Amygdala (tissue), 56 donors: ENCODE measurements at regions not wholly inside any gene's neighbourhood (a gene's known extent, or its start where the extent isn't known, plus 50 kb on each side); places are given as distances from the start of the nearest gene placed in this dataset.

Experiments used
- DNase-seq, 56 donors: peaks; one replicate each; lab custom pipeline; 2025; lab: John Stamatoyannopoulos, UW

DNA sequence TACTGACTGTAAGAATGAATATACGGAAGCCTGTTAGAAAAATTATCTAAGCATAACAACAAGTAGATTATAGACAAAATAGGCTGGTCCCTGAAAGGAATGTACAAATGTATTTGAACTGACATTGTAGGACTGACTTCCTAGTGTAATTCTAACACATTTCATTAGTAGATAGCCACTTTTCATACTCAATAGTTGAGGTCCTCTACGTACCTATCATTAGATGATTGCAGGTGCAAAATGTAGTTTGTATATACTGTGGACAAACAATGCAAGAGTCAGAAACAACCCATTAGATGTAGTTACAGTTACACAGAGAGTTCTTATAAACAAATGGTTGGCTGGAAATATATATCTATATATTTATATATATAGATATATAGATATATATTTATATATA lies 402.3 kb upstream of the SLITRK6 start:
- no peak for DNase-seq

DNA sequence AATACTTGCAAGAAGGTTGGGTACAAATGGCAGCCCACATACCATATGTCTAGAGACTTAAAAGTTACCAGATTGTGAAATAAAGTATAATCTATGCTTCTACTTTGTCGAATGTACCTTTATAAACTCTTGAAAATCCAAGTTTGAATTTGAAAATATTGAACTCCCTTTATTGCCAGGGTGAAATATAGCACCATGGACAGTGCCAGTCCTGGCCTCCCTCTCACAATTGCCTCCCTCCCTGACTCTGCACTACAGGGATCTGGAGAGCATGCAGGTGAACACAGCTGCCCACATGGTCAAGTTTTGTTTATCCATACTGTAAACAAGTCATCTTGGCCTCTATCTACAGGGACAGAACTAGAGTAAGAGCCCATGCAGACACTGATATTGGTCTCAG lies 394.1 kb upstream of the SLITRK6 start:
- no peak for DNase-seq

DNA sequence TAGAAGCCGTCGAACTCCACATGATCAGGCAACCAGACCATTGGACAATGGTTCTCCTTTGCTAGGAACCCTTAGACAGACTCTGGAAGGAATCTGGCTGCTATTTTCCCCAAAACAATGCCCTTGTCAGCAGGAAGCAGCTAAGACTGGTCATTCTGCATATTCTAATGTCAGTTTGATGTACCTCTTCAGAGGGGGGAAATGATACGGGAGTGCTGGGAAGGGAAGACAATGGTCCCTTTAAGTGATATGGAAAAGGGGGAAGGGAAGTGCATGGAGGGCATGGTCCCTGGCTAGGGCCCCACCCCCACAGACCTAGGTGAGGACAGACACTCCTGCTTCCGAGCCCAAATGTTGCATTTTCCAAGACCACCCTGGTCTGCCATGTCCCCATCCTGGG lies 389.0 kb upstream of the SLITRK6 start:
- no peak for DNase-seq

DNA sequence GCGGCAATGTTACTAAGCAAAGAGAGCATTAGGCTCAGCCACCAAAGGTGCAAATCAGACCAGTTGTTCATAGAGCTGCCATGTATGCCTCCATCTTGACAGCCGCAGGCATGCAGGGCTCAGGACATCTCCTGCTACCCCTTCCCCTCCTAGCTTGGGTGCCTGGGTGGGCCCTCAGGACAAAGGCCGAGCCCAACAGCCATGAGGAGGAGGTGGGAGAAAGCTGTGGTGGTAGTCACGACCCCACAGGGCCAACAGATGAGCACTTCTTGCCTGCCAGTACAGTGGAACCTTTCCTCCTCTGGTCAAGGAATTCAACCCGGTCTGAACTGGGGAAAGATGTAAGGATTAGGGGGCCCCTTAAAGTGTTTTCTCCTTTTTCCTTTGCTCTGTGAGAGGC lies 386.4 kb upstream of the SLITRK6 start:
- no peak for DNase-seq

DNA sequence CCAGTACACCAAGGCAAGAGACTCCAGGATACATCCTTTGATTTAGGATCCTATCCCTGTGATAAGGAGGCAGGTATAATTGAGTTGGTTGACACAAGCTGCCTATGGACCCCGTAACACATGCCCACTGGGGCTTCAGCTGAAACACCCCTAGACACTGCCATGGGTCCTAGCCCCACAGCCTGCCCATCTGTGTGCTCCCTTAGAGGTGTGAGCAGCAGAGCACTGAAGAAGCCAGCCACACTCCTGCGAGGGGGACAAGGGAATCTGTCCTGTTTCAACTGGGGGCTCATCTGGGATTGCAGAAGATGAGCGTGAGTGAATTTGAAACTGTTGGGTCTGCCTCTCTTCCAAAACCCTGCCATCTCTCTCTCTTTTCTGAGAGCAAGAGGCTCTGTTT lies 385.9 kb upstream of the SLITRK6 start:
- no peak for DNase-seq

DNA sequence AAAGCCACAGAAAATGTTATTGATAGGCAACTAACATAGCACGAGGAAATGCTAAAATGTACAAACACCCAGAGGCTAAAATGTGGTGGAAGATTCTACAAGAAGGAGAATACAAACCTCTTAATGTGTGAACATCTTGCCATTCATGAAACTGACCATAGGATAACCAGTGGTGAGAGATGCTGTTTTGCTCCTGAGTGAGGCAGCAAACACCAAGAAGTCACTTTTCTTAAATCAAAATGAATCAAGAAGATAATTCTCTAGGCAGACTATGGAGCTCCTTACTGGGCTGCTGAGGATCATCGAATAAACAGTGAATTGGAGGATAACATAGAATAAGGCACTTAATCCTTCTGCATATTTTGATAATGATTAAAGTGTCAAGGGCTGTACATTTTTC lies 375.4 kb upstream of the SLITRK6 start:
- DNase-seq = no peak

DNA sequence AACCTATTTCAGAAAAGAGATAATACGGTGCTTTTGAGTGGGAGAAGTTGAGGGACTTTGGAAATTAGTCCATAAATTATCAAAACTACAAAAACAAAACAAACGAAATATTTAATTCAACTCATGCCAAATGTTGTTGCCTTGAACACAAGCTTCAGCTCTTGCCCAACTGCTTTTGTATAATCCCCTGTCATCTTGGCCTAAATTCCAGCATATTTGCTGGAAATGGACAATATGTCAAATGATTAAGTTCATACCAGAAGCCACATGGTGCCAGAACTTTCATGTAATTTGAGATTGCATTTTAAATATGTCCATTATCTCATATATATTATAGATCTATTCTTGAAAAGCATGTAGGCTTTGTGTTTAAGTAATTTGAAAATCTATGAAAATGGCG lies 373.7 kb upstream of the SLITRK6 start:
- DNase-seq = no peak

DNA sequence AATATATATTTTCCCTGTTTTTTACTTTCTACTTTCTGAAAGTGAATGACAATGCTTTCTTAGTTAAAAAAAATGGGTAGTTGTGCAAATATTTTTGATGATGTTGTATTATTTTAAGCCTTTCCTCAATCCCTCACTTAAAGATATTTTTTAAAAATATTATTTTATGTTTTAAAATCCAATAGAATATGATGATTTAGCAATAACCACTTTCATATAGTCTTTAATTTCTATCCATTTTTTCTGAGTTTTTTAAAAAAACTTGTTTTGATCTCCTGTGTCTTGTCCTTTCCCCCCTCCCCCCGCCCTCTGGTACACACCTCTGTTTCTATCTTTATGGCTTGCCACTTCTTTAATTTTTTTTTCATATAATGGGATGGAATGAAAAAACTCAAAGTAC lies 362.0 kb upstream of the SLITRK6 start:
- no peak for DNase-seq

DNA sequence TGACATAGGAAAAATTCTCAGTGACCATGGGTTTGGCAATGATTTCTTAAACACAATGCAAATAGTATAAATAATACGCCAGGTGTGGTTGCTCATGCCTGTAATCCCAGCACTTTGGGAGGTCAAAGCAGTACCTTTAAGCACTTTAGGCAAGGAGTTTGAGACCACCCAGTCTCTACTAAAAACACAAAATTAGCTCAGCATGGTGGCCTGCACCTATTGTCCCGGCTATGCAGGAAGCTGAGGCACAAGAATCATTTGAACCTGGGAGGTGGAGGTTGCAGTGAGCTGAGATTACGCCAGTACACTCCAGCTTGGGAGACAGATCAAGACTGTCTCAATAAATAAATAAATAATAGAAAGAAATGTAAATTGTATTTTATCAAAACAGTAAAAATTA lies 356.5 kb upstream of the SLITRK6 start:
- no peak for DNase-seq

DNA sequence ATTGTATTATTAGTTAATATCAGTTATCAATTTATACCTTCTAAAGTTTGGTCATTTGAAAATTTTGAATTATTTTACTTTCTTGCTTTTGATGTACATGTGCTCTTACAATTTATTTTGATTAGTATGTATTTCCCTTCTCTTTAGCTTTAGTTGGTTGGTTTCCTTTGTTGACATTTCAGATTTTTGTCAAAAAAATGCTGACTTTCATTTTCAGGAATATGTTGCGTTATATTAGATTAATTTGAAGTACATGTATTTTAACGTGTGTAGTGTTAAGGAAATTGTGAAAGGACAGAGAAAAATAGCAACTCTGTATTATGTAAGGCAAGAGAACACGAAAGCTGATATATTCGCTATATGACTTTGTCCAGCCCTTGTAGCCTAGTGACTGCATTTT lies 342.9 kb upstream of the SLITRK6 start:
- no peak for DNase-seq

DNA sequence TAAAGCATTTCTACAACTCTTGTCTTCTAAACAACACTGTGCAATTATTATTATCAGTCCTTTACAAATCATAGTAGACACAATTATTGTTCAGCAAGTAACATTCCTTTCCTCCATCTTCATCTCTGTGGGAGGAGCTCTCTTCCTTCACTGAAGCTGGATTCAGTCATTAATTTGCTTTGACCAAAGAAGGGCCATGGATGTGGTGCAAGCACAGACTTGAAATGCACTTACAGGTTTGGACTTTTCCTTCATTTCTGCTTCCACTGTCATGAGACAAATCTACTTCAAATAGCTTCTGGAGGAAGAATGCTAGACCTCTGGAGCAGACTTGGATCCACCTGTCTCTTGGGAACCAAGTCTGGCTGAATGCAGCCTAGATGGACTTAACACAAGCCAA lies 336.6 kb upstream of the SLITRK6 start:
- DNase-seq = no peak

DNA sequence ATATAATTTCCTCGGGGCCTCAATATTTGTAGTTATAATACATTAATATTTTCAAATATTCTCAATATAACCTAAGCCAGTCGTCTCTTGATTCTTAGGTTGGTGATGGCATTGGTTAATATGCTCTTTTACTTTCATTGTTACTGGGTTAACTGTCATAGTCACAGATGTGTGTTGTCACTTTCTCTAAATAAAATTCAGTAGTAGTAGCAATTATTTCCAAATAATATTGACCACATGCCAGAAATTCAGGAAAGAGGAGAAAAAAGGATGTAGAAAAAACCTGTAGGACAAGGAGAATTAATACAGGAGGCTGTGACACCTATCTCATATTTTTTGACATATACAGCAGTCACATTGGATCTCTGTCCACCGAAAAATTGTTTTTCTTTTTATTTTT lies 322.7 kb upstream of the SLITRK6 start:
- no peak for DNase-seq

DNA sequence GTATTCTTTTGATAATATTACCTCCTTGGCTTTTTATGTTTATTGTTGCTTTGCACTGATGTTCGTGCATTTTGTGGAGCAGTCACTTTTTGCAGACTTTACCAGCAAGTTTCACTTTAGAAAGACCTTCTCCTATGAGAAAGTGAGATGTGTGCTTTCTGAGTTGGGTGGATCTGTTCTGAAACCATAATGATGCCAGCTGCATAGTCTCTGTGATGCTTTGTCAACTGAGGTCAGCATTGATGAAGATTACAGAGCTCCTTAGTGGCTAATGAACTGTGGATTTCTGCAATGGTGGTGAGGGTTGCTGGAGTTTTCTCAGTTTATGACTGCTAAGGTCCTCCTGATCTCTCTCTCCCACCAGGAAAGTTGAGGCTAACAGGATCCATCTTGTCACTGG lies 309.9 kb upstream of the SLITRK6 start:
- no peak for DNase-seq

DNA sequence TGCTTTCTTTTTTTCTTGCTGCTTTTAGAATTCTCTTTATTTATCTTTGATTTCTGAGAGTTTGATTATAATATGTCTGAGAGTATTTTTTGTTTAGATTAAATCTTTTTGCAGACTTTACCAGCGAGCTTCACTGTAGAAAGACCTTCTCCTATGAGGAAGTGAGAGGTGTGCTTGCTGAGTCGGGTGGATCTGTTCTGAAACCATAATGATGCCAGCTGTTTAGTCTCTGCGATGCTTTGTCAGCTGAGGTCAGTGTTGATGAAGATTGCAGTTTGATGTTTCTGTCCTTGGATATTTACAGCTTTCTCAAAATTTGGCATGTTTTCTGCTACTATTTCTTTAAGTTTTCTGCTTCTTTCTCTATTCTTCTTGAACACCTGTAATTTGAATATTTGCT lies 309.1 kb upstream of the SLITRK6 start:
- DNase-seq = no peak

DNA sequence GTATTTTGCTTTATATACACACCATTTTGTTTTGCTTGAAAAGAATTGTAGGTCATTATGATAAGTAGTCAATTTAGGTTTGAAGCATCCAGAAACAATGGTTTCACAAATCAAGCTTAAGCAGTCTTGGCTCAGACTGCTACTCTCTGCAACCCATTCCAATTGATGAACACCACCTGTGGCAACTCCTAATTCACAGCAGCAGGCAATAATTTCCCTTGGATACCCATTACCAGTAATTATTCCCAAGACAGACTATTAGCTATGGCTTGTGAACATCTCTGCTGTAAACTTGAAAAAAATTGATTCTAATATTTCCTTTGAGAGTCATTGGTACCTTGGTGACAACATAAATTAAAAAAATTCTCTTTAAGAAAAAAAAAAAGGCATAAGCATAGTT lies 299.3 kb upstream of the SLITRK6 start:
- no peak for DNase-seq

DNA sequence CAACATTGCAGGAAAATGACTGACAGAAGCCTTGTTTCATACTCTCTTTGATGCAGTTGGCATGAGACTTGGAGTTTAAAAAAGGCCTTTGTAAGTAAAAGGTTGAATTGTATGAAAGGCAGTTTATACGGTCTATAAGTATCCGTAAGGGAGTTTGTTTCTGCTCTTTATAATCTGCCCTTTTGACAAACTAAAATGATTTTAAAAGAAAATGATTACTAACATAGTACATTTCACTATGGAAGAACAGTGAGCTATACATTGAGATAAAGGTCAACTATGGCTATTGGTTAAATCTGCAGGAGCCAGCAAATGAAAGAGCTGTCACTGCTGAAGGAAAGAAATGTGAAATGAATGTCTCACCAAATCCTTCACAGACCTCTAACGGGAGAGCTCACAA lies 296.1 kb upstream of the SLITRK6 start:
- no peak for DNase-seq

DNA sequence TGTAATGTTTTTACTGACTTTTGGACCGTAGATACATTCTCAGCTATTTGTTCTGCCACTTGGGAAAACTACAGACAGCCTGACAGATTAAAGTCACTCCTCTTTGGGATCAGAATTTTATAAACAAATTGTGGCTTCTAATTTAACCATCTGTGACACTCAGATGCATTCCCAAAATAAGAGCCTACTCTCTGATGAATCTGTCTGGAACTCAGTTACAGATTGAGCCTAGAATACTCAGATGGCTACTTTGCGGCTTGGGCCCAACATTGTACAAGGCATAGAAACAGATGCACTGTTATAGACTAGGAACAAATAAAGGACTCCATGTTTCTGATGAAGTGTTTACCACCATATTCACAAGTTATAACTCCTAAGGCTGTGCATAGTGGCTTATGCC lies 291.0 kb upstream of the SLITRK6 start:
- no peak for DNase-seq

DNA sequence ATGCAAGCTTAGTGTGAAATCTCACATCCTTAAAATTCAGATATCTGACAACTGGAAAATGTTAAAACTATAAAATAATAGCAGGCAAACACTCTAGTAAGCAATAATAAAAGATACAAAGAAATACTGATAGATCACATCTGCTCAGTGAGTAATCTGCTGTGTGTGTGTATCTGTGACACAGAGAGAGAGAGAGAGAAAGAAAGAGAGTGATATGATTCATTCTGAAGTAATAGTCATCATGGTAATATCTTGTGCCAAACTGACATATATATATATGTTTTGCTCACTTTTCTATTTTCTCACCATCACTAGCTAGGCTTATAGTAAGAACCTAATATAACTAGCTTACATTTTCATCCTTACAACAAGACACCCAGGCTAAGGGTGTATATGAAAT lies 288.0 kb upstream of the SLITRK6 start:
- no peak for DNase-seq

DNA sequence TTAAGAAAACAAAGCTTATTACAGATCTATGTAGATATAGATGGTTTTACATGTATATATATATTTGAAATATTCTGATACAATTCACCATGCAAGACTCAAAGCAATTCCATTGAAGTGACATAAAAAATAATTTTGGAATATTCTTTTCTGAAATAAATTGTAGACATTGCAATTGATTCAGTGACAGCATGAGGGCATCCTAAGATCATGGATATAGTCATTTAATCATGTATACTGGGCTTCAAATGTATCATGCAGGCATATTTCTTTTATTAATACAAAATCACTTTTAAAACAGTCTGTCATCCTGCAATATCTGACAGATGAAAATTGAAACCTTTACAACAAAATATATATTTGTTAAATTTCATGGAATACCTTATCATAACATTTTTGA lies 286.7 kb upstream of the SLITRK6 start:
- DNase-seq = no peak

DNA sequence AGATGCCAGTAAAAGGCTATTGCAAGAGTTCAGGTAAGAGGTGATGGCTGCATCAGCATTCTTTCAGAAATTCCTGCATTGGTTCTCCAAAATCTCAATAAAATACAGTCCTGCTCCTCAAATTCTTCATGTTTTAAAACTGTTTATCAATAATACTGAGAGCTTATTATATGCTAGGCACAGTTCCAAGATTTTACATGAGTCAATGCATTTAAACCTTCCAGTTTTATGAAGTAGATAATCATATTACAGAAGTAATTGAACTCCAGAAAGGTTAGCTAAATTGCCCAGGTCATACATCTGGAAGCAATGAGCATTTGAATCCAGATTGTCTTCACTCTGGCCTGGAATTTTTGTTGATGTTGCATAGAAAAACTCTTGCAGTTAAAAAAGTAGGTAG lies 282.9 kb upstream of the SLITRK6 start:
- no peak for DNase-seq

DNA sequence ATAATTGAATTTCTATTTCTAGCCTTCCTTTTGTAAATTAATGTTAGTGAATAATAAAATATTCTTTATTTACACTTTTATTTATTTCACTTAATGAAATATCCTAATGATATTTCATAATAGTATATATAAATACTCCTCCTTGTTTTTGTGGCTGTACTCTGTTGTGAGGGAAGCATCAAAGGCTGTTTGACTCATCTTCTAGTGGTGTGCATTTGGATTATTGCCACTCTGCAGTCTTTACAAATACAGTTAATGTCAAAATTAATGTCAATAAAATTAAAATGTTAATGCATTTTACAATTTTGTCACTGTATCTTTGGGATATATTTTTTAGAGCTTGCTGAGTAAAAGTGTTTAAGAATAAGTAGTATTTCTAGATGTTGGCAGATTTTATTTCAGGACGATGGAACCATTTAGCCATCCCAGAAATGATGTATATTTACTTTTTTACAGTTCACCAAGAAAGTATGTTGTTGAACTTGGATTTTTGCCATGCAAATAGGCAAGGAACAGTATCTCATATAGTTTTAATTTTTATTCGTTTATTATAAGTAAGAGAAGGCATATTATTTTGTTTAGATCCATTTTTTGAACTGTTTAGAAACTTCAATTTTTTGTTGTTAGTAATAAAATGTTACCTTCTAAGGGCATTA lies 281.2 kb upstream of the SLITRK6 start:
- DNase-seq = no peak

DNA sequence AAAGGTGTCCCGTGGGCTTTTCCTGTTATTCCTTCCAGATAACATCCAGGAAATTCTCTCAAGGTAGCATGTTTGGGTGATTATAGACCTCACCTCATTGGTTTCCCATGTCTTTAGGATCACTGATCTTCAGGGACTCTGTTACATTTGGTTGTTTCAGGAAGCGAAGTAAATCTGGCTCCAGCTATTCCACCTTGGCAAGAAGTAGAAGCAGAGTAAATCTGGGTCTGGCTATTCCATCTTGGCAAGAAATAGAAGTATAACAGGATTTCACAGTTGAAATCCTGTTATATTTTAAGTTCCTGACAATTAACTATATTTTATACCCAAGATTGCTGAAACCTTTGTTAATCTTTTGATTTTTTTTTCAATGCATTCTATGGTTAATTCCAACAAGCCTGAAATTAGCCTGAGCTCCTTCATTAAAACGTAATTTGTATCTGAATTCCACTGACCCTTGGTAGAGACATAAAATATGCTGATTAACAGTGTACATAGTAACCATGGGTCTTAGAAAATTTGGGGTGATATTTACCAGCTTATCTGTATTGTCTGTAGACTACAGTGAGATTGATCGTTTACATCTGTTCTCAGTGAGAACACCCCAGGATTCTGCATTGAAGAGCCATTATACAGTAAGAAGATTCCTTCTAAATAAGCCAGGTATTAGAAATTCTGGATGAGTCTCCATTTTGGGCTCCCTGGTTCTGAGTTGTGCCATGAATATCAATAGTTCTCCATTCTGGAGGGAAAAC lies 267.6 kb upstream of the SLITRK6 start:
- DNase-seq = no peak

DNA sequence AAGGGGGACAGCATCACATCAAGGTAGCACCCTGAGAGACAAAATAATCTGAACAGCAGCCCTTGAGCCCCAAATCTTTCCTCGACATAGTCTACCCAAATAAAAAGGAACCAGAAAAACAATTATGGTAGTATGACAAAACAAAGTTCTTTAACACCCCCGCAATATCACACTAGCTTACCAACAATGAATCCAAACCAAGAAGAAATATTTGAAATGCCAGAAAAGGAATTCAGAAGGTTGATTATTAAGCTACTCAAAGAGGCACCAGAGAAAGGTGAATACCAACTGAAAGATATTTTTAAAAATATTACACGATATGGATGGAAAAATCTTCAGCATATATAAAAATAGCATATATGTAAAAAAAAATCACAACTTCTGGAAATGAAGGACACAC lies 252.9 kb upstream of the SLITRK6 start:
- DNase-seq = no peak
